GM19455 (cell line): ENCODE measurements at regions not wholly inside any gene's neighbourhood (a gene's known extent, or its start where the extent isn't known, plus 50 kb on each side); places are given as distances from the start of the nearest gene placed in this dataset.
"Not testable (repeated sequence)": the region's sequence is repeated elsewhere in the genome, so short reads cannot be mapped to it uniquely, and the experiment has no call there.

Experiments
- ATAC-seq: cut with Tn5 transposase; IDR thresholded peaks from one replicate; pipeline ENCODE4 v1.9.1; 2021; ENCODE audit not compliant: unreplicated experiment

GRCh38 chr1:121443001-121443540 is 258.3 kb downstream of the SRGAP2C start:
- no peak for ATAC-seq

DNA sequence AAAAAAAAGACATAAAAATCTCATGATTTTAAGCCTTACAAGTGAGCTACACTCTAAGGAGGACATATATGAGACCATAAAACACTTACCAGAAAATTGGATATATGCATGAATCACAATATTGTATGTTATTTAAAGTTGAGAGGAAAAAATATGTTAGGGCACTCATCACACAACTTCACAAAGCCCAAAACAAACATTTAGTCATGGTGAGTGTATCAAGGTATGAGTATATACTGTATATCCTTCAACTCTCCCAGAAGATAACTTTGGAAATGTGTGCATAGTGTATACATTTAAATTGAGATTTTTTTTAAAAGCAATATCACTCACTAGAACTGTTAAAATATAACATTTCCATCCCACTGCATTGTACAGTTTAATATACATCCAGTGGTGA is 259.3 kb downstream of the SRGAP2C start:
- ATAC-seq = no peak

- ATAC-seq = no peak
These were observed 260.9 kb downstream of the SRGAP2C start for GRCh38 chr1:121445679-121446078.

GRCh38 chr1:121447280-121447923 is 262.6 kb downstream of the SRGAP2C start:
- not testable (repeated sequence) for ATAC-seq

- ATAC-seq = not testable (repeated sequence)
These were observed 263.3 kb downstream of the SRGAP2C start for GRCh38 chr1:121448064-121448463.

GRCh38 chr1:121448851-121449250 is 264.1 kb downstream of the SRGAP2C start:
- ATAC-seq = no peak

- ATAC-seq = no peak
These were observed 267.7 kb downstream of the SRGAP2C start for GRCh38 chr1:121452484-121452883.

DNA sequence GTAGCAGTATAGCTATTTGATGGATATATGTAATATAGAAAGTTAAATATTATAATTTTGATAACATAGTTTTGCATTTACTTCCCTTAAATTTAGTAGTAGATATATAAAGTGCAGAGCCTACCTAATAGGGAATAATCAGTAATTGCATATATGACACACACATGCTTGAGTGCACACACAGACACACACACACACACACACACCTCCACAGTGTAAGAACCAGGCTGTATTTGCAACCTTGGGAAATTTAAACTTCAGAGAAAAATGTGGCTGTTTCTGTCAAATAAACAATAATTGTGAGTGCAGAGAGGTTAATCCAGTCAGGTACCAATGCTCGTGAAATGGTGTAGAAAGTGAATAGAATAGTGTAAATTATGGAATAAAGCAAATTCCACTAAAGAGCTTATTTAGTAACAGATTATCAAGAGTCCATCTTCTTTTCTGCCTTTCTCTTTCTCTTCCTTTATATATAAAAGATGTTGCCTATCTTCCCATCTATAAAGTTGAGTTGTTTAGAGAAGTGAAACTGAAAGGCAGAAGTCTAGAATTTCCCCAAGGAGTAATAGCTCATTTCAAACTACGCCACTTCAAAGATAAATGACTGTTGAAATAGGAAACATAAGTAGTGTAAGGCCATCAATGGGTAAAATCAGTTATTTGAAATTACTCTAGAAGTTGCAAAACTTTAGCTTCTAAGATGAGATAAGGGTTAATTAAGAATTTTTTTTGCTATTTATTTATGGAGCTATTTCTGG is 273.7 kb downstream of the SRGAP2C start:
- peak; percentile 99 for ATAC-seq

DNA sequence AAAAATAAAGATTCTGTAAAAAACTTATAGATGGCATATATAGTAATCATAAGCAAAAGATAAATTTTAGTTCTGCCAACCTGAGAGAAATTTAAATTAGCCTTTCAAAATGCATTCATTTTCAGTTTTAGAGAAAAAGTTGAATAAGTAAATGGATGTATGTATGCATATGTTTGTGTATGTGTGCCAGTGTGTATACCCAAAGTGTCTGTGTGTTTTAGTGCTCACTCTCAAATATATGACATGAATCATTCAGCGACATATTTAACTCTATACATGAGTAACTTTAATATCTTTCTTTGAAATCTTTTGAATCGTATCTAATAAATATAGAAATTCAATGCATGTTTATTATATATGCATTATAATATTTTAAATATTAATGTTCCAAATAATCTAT is 274.5 kb downstream of the SRGAP2C start:
- no peak for ATAC-seq

DNA sequence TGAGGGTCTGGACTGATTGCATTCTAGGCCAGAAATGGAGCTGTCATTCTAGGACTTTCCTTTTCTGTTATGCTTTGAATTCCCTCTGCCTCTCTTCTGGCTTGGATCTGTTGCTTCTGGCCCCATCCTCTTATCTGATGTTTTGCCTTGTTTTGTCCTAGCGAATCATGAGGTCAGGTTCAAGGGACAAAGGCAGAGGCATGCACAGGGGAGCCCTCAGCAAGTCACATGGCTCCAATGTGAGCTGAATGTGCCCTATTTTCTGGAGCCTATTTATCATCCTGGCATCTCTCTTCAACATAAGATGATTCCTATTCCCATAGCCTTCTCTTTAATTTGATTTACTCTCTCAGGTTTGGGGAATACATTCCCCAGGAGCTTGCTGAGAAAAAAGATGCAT is 284.6 kb downstream of the SRGAP2C start:
- not testable (repeated sequence) for ATAC-seq

DNA sequence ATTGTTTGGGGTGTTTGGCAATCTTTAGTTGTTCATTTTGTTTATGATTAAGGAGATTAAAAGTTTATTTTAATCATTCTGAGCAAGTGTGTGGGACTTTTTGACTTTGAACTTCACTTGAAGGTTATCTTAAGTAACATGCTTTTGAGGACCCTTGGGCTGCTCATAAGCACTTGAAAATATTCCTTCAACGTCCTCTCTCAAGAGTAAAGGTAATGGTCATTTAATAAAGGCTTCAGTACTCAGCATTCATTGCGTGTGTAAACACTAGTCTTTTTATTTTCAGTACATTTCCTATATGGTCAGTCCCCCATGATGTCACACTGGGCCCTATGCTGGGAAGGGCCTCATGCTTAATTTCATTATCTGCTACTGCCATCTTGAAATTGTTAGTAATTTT is 285.6 kb downstream of the SRGAP2C start:
- ATAC-seq = not testable (repeated sequence)

- peak; percentile 80 for ATAC-seq
These were observed 286.7 kb downstream of the SRGAP2C start for GRCh38 chr1:121471523-121471922.

- ATAC-seq = no peak
These were observed 287.2 kb downstream of the SRGAP2C start for GRCh38 chr1:121472017-121472416.

DNA sequence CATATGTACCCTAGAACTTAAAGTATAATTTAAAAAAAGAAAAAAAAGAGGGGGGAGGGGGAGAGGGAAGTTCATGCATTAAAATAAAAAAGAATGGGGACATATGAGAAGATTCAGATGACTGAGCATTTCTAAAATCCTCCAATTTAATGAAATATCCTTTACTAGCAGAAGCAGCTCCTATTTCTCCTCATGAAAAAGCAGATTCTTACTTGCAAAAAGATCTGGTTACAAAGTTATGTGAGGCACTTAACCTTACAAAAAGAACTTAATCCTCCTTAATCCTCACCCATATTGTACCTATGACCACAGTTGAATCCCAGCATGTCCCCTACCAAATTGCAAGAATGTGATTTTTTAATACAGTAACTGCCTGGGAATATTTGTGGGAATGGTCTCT is 298.5 kb downstream of the SRGAP2C start:
- no peak for ATAC-seq

DNA sequence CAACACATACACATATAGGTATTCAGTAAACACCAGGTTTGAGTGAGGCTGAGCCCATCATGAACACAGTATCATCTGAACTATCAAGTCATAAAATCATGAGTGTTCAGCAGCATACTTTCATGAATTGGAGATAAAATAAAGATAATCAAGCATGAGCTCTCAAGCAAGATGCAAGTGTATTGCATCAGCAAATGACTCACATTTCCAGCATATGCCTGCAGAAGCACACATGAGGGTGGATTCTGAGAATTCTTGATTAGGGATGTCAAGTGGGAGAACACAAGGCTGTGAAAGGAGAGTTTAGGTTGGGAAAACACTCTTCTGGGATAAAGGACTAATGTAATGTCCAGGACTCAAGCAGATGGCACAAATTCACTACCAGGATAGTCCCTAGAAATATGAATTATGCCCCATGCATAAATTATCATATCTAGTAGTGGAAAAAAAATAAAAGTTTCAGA is 299.2 kb downstream of the SRGAP2C start:
- ATAC-seq = no peak

DNA sequence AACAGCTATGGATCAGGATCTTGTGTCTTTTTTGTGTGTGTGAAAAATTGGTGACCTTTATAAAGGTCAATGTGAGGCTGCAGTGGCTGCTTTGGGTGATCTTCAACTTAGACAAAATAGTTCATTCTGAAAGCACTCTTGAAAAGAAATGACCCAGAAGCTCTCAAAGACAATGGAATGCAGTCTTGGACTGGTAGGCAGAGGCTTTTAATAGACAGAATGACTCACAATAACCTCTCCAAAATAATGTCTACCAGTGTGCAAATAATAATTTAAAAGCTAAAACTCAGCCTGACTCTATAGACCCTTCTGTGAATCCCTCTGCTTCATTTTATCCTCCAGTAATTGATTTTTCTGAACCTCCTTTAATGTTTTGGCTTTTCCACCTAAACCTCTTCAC is 310.0 kb downstream of the SRGAP2C start:
- not testable (repeated sequence) for ATAC-seq

GRCh38 chr1:121511455-121511854 is 326.7 kb downstream of the SRGAP2C start:
- not testable (repeated sequence) for ATAC-seq

DNA sequence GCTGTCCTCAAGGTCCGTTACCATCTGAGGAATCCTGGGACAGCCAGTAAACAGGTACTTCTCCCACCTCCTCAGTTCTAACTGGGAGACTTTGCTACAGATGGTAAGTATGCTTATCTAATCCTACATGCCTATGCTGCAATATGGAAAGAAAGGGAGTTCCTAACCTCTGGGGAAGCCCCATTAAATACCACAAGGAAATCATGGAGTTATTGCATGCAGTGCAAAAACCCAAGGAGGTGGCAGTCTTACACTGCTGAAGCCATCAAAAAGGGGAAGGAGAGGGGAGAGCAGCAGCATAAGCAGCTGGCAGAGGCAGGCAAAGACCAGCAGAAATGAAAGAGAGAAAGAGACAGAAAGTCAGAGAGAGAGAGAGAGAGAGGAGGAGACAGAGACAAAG is 327.1 kb downstream of the SRGAP2C start:
- ATAC-seq = not testable (repeated sequence)

- ATAC-seq = no peak
These were observed 330.5 kb downstream of the SRGAP2C start for GRCh38 chr1:121515235-121515634.

DNA sequence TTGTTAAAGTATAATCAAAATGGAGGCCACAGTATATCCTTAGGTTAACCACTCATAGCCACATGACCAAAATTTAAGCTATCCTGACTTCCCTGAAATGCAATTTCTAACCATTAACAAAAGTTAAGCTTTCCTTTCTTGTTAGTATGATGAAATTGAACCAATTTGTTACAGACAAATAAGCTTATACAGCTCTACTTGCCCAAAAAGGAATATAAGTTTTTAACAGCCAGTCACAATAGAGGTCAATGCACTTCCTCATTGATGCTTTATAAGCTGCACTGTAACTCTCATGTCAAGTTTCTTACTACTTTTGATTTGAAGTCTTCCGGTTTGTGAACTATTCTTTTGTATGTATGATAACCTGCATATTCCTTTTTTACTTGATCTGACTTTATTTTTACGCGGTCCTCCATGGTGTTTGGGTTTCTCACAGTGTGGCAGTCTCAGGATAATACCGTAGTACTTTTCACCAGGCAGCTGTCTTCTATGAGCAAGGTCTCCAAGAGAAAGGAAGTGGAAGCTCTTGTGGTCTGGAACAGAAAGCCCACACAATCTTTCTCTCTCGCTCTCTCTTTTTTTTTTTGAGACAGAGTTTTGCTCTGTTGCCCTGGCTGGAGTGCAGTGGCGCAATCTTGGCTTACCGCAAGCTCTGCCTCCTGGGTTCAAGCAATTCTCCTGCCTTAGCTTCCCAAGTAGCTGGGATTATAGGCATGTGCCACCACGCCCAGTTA is 331.6 kb downstream of the SRGAP2C start:
- ATAC-seq = peak; percentile 70

GRCh38 chr1:121517586-121518230 is 332.9 kb downstream of the SRGAP2C start:
- ATAC-seq = no peak
